PC-9 (cell line): ENCODE measurements at regions not wholly inside any gene's neighbourhood (a gene's known extent, or its start where the extent isn't known, plus 50 kb on each side); places are given as distances from the start of the nearest gene placed in this dataset.

Experiments
- BruUV-seq: library from RNA; stranded (reverse); fragments of 400-500 nt; replicated peaks from 2 replicates; lab custom pipeline; 2021; lab: Mats Ljungman, UMichigan
- CTCF ChIA-PET: fragments of 300-600 bp; sonication (Branson Sonifier 250); formaldehyde crosslinking; loops from one replicate; lab custom pipeline; 2022; ENCODE audit warnings: antibody characterized with exemption; lab: Charles Lee
- POLR2A ChIA-PET: fragments of 300-600 bp; sonication (Branson Sonifier 250); formaldehyde crosslinking; loops from one replicate; lab custom pipeline; 2022; ENCODE audit warnings: antibody characterized with exemption; ENCODE audit not compliant: unreplicated experiment; lab: Charles Lee
- DNase-seq, 2 experiments: peaks; one replicate each; pipeline versions ENCODE4 v3.0.0 to v3.0.0-alpha.2; 2015 to 2022; ENCODE audit warnings: mixed read lengths in 1 of 2
- H2AFZ ChIP-seq: fragments of 200-600 bp; sonication (generic); 2 replicates; pipeline ENCODE4 v1.8.1; 2017; ENCODE audit warnings: antibody characterized with exemption
- H3F3A ChIP-seq: fragments of 200-600 bp; sonication (generic); 2 replicates; pipeline ENCODE4 v1.8.1; 2017; ENCODE audit warnings: antibody characterized with exemption, mild to moderate bottlenecking, low read depth; ENCODE audit not compliant: insufficient read depth
- H3K27ac ChIP-seq: fragments of 200-600 bp; sonication (generic); 2 replicates; pipeline ENCODE4 v1.6.1; 2016; ENCODE audit warnings: mixed run types
- H3K27me3 ChIP-seq: fragments of 200-600 bp; sonication (generic); 2 replicates; pipeline ENCODE4 v1.6.1; 2016; ENCODE audit warnings: low read depth, mixed run types; ENCODE audit not compliant: insufficient read depth
- H3K36me3 ChIP-seq: fragments of 200-600 bp; sonication (generic); 2 replicates; pipeline ENCODE4 v1.6.1; 2016; ENCODE audit warnings: low read depth, mixed run types
- H3K4me1 ChIP-seq: fragments of 200-600 bp; sonication (generic); replicated peaks from 2 replicates; pipeline ENCODE4 v1.6.1; 2016; ENCODE audit warnings: mixed run types; ENCODE audit not compliant: insufficient read depth
- H3K4me2 ChIP-seq: fragments of 200-600 bp; sonication (generic); 2 replicates; pipeline ENCODE4 v1.6.1; 2017; ENCODE audit warnings: mixed run types
- H3K4me3 ChIP-seq: fragments of 200-600 bp; sonication (generic); 2 replicates; pipeline ENCODE4 v1.6.1; 2016; ENCODE audit warnings: mixed run types
- H3K79me2 ChIP-seq: fragments of 200-600 bp; sonication (generic); 2 replicates; pipeline ENCODE4 v1.6.1; 2017; ENCODE audit warnings: low read depth, mixed run types
- H3K9me2 ChIP-seq: fragments of 200-600 bp; sonication (generic); 2 replicates; pipeline ENCODE4 v1.8.1; 2017; ENCODE audit warnings: mild to moderate bottlenecking; ENCODE audit not compliant: insufficient read depth
- H3K9me3 ChIP-seq: fragments of 200-600 bp; sonication (generic); 2 replicates; pipeline ENCODE4 v1.8.1; 2016; ENCODE audit warnings: low read depth; ENCODE audit not compliant: insufficient read depth
- H4K20me1 ChIP-seq: fragments of 200-600 bp; sonication (generic); 2 replicates; pipeline ENCODE4 v1.8.1; 2017; ENCODE audit not compliant: insufficient read depth
- CTCF ChIP-seq: fragments of 200-600 bp; sonication (generic); conservative IDR thresholded peaks from 2 replicates; pipeline ENCODE4 v1.6.1; 2017; ENCODE audit warnings: mixed run types, antibody characterized with exemption, mild to moderate bottlenecking, moderate library complexity
- EZH2 ChIP-seq: fragments of 200-600 bp; sonication (generic); IDR thresholded peaks from 2 replicates; pipeline ENCODE4 v1.8.0; 2017; ENCODE audit warnings: antibody characterized with exemption, low read depth
- intact Hi-C: fragments of 100-400 bp; cut with micrococcal nuclease; formaldehyde crosslinking; loops from one replicate; pipeline ENCODE4 v1.10.0; 2022; ENCODE audit not compliant: unreplicated experiment

GRCh38 chr11:116249561-116249960 is 523.2 kb downstream of the BUD13 start:
- ChIA-PET CTCF (no interaction called here), POLR2A (no interaction called here)
- Histone ChIP-seq H3K27ac (no peak overlapping the region), H3K27me3 (peaks cover 75% of the 10 kb centered on the region), H3K79me2 (no peaks in the 10 kb centered on the region), H3K36me3 (no peaks in the 10 kb centered on the region), H3K4me1 (no peaks in the 10 kb centered on the region), H2AFZ (no peak overlapping the region), H3K4me2 (no peak overlapping the region), H3F3A (no peaks in the 10 kb centered on the region), H4K20me1 (no peaks in the 10 kb centered on the region), H3K9me3 (no peaks in the 10 kb centered on the region), H3K9me2 (no peaks in the 10 kb centered on the region), H3K4me3 (no peak overlapping the region)
- DNase-seq = no peak
- no peak for TF ChIP-seq EZH2
- intact Hi-C loops = no loop called here
- BruUV-seq = no TSS peak

- Histone ChIP-seq H3K9me2 (no peaks in the 10 kb centered on the region), H3K4me2 (no peak overlapping the region), H3K27me3 (peaks cover 64% of the 10 kb centered on the region), H3K36me3 (no peaks in the 10 kb centered on the region), H3K27ac (no peak overlapping the region), H4K20me1 (no peaks in the 10 kb centered on the region), H3K4me3 (no peak overlapping the region), H3F3A (no peaks in the 10 kb centered on the region), H3K9me3 (no peaks in the 10 kb centered on the region), H3K4me1 (no peaks in the 10 kb centered on the region), H2AFZ (no peak overlapping the region), H3K79me2 (no peaks in the 10 kb centered on the region)
- no TSS peak for BruUV-seq
- CTCF ChIA-PET = no interaction called here
- intact Hi-C loops = no loop called here
- DNase-seq = no peak
- TF ChIP-seq CTCF (no peak), EZH2 (no peak)
- POLR2A ChIA-PET = no interaction called here
Measured at GRCh38 chr11:116244889-116245288, 527.9 kb downstream of the BUD13 start.

GRCh38 chr11:116244439-116244838 is 528.3 kb downstream of the BUD13 start:
- Histone ChIP-seq H3K27ac (no peak overlapping the region), H2AFZ (no peak overlapping the region), H3F3A (no peaks in the 10 kb centered on the region), H3K79me2 (no peaks in the 10 kb centered on the region), H3K4me3 (no peak overlapping the region), H3K9me3 (no peaks in the 10 kb centered on the region), H3K9me2 (no peaks in the 10 kb centered on the region), H3K27me3 (peaks cover 64% of the 10 kb centered on the region), H3K4me1 (no peaks in the 10 kb centered on the region), H4K20me1 (no peaks in the 10 kb centered on the region), H3K4me2 (no peak overlapping the region), H3K36me3 (no peaks in the 10 kb centered on the region)
- no TSS peak for BruUV-seq
- CTCF ChIA-PET = no interaction called here
- intact Hi-C loops = no loop called here
- POLR2A ChIA-PET = interaction anchor here (0.6 kb wide), 1 partner anchor 273 kb away, joined by 4 read pairs; no protein-coding TSS in a partner anchor
- TF ChIP-seq CTCF (no peak), EZH2 (no peak)
- DNase-seq = no peak

- ChIA-PET POLR2A (interaction anchor here (0.6 kb wide), 1 partner anchor 274 kb away, joined by 4 read pairs; no protein-coding TSS in a partner anchor), CTCF (no interaction called here)
- Histone ChIP-seq H3K4me1 (no peaks in the 10 kb centered on the region), H3K9me3 (no peaks in the 10 kb centered on the region), H3K27me3 (peaks cover 60% of the 10 kb centered on the region), H4K20me1 (no peaks in the 10 kb centered on the region), H3K4me2 (no peak overlapping the region), H3K27ac (no peak overlapping the region), H3K4me3 (no peak overlapping the region), H3K36me3 (no peaks in the 10 kb centered on the region), H3K9me2 (no peaks in the 10 kb centered on the region), H3F3A (no peaks in the 10 kb centered on the region), H2AFZ (no peak overlapping the region), H3K79me2 (no peaks in the 10 kb centered on the region)
- BruUV-seq = no TSS peak
- intact Hi-C loops = no loop called here
- DNase-seq = no peak
- no peak for TF ChIP-seq CTCF
- TF ChIP-seq EZH2 = no peak
Measured at GRCh38 chr11:116243991-116244390, 528.8 kb downstream of the BUD13 start.
